Colon (tissue), 2 donors: ENCODE measurements at regions not wholly inside any gene's neighbourhood (a gene's known extent, or its start where the extent isn't known, plus 50 kb on each side); places are given as distances from the start of the nearest gene placed in this dataset.

ENCODE experiments used
- FAIRE-seq: peaks from 2 replicates; lab custom pipeline; 2012; peaks lifted over from hg19 to GRCh38; lab: Jason Lieb, UNC
- donor health status: control.
- donor health status: control.

DNA sequence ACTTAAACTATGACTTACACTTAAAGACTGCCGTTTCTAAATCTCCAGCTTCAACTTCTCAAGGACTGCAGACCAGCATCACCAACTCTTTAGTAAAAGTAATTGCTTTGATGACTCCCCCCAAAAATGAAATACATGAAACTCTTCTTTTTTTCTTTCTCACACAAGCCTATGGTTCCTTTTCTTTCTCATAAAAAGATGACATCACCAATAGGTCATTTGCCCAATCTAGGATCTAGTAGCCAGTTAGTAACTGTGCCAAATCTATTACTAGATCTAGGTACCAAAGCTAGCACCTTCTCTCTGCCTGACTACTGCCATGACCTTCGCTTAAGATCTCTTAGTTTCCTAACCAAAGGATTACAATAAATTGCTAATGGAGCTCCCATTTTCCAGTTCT, 1266.0 kb upstream of the ADGRL4 start:
- no peak for FAIRE-seq

DNA sequence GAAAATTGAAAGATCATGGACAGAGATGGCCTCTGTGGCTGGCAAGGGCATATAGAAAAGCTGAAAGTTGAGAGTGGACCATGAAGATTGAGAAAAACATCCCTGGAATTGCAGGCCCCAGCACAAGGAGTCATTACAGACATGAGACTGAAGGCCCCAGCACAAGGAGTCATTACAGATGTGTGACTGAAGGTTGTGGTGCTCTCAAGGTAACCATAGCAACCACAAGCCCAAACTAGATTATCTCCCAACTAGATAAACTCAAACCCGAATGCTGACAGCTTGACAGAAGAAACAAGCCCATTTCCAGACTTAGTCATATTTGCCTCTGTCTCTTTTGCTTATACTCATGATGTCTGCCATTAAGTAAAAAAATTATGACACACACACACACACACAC, 1252.1 kb upstream of the ADGRL4 start:
- FAIRE-seq: no peak

DNA sequence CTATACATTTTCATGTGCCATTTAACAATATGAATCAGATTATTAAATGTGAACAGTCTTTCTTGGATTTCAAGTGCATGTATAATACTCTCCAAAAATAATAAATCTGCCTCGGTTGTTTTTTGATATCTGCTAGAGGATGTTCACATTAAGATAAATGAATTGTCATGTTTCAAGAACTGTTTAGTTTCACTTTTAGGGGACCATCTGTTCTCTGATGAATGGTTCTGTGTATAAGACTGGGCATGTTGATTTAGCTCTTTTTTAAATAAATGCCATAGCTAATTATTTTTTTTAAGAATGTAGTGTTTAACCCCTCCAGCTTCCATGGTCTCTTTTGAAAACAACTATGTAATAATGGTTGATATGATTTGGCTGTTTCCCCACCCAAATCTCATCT, 1245.1 kb upstream of the ADGRL4 start:
- no peak for FAIRE-seq

DNA sequence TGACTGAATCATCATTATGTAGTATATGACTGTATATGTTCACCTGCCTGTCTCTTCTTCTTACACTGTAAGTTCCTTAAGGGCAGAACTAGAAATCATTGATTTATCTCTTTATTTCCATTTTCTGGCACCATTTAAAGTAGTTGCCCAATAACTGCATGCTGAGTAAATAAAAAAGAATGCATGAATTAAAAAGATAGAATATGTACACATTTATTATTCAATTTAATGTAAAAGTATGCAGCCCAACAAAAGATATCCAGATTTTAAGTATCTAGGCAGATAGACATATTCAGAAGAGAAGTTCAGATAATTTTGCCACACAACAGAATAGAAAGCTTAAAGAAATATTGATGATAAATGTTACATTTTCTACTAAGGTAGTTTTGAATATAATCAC, 1244.6 kb upstream of the ADGRL4 start:
- FAIRE-seq: no peak

DNA sequence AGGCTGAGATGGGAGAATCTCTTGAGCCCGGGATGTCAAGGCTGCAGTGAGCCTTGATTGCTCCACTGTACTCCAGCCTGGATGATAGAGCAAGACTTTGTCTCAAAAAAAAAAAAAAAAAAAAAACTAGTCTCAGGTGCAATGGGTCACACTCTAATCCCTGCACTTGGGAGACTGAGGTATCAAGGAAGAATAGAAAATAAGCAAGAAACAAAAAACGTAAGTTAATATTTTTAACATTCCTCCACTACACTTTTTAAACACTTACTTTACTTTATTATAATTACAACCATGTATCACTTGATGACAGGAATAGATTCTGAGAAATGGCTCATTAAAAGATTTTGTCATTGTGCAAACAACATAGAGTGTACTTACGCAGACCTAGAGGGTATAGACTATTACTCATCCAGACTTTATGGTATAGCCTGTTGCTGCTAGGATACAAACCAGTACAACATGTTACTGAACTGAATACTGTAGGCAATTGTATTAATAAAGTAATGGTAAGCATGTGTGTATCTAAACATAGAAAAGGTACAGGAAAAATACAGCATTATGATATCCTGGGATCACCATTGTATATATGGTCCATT, 1244.1 kb upstream of the ADGRL4 start:
- no peak for FAIRE-seq

DNA sequence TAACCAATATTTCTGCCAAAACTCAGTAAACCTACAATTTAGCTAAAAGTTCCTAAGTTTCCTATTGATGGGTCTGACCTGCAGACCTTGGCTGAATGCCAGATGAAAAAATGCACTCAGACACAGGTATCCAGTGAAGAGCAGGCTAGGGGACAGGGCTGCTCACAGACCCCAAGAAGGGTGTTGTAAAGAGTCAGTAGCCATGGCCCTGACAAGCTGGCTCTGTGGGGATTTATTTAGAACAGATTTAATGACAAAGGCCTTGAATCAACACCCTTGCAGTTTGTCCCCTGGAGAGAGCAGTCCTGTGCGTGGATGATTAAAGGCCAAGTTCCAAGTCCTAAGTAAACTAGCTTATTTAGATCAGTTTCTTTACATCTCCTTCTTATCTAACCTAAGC, 1243.2 kb upstream of the ADGRL4 start:
- no peak for FAIRE-seq

DNA sequence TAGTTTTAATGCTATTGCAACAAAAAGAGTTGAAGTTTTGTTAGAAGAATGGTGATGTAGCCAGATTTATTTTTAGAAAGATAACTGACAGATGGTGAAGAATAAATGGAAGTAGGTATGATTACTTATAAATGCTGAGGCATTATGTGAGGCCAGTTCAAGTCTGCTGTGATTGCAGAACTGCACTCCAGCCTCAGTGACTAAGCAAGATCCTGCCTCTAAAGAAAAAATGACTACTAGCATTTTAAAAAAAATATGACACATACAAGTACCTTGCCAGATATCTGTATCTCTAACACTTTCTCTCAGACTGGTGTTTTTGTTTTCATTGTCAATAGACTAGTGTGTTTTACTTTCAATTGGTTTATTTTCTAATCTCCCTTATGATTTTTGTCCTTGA, 1242.4 kb upstream of the ADGRL4 start:
- no peak for FAIRE-seq

DNA sequence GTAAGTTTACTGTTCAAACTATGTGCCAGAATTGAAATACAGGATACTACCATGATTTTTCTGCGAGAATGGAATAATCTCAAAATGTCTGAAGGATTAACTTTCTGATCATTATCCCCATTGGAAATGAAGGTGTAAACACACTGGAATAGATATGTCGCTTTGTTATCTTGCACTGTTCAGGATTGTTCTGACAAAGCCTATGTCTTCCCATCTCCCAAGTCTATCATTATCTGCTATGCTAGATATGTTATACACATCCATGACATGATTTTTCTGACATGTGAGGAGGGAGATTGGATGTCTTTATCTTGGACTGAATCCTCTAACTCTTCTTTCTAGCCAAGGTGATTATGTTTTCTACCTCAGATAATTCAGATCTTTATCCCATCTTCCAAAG, 1239.3 kb upstream of the ADGRL4 start:
- no peak for FAIRE-seq

DNA sequence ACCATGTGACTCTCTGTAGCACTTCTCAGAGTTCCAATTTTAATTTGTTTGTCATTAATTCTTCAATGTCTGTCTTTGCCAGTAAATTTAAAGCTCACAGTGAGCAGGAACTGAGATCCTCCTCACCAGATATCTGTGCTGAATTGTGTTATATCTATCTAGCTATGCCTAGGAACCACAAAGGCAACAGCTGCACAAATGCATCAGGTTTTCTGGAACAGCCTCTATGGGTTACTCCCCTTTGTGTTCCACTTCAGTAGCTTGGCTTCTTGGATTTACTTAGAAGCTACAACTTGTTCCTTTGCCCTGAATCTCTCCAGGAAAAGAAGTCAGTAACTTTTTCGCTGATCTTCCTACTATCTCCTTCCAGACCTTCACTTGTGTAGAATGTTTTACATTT, 1237.8 kb upstream of the ADGRL4 start:
- FAIRE-seq: no peak

DNA sequence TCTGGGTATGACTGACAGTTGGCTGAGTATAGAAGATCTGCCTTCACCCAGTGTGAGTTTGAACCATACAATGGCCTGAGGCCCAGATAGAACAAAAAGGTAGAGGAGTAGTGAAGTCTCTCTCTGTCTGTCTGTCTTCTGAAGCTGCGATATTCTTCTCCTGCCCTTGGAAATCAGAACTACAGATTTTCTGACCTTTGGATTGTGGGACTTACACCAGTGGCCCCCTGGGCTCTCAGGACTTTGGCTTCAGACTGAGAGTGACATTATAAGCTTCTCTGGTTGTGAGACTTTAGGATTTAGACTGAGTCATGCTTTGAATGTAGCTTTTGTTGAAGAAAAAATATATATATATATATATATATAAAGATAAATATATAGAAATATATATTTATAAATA, 1235.0 kb upstream of the ADGRL4 start:
- FAIRE-seq: no peak

DNA sequence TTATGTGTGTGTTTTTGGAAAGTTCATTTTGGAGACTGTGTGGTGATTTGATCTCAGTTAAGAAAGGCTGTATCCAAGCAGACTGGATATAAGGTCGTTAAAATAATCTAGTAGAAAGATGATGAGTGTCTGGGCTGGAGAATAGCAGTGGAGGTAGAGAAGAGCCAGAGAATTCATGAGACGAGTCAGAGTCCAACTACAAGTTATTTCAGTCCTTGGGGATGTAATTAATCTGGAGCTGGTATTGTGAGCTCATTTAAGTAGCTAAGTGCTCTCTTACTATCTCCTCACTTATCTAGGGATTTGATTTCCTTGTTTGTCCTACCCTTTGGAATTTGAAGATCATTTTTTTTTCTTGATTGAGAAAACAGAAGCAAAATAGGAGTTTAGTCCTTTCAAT, 1219.0 kb upstream of the ADGRL4 start:
- no peak for FAIRE-seq

DNA sequence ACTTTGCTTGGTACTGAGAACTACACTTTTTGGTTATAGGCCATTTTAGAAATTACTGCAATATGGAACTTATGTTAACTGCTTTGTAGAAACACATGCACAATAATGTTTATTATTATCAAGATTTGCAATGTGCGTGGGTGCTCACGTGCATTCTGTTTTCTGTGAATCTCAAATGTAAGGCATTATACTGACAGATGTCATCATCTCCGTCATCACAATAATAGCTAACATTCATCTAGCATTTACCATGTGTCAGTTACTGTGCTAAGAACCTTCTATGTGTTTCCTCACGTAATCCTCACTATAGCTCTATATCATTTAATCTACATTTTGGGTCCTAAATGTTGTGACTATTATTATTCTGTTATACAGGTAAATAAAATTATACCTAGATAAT, 1214.8 kb upstream of the ADGRL4 start:
- FAIRE-seq: no peak

DNA sequence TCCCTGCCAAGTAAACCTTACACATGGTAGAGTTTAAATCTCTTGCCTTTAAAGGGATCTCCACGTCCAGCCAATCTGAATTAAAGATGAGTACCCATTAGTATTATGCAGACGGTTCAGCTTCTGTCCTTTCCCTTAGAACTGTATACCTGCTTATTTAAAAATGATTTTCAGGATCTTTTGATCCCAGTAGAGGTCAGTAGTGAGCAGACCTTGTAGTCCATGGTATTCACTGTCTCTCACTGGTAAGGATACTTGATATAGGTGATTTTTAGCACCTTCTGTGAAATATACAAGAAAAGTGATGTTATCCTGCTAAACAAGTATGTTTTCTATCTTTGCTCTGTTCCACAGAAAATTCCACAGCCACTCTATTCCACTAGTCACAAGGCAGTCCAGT, 1211.6 kb upstream of the ADGRL4 start:
- FAIRE-seq: no peak

DNA sequence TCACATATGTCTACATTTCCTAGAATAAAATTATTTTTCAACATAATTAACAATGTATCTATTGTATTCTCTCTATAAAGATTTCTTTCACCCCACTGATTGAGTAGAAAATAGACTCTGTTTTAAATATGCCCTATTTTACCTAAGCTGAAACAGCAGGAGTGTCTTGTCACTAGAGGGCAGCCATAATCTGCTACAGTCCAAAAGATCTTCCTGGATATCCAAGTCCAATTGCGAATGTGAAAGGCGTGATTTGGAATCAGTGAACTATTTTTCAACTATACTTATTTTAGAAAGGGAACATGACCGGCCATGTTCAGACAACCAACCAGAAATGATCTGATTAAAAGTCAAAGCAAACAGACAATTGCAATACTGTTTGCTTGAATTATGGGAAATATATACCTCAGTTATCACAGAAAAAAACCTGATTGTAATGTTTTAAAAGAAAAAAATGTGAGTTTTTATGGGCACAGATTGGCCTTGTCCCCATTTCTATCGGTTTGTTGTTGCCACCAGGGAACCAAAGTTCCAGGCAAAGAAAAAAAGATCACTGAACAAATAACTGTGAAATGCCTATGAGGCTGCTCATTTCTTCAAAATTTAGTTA, 1211.0 kb upstream of the ADGRL4 start:
- no peak for FAIRE-seq

DNA sequence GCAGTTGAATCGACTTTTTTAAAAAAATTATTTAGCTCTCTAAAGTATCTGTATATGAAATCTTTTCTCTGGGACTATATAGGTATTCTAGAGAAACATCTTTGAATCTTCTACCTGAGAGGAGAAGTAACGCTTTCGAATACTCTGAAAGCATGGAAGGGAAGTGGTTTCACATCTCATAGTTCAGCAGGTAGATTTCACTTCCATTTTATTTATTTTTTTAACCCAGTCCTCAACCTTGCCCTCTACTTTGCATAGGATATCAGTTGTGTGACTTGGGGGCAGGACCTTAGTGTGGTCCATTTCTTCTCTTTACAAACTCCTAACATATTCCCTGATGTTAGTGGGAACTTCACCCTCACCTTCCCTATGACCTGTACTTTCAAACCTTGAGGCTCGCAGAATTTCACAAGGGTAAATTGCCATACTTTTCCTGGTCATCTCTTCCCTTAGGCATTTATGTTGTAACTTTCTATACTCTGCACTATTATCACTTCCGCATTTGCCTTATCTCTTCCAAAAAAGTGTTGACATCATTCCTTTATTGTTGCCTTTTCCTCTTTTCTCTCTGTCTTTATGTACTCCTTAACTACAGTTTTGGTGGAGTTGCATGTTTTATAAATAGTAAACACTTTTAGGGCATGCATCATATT, 1208.5 kb upstream of the ADGRL4 start:
- FAIRE-seq: no peak

DNA sequence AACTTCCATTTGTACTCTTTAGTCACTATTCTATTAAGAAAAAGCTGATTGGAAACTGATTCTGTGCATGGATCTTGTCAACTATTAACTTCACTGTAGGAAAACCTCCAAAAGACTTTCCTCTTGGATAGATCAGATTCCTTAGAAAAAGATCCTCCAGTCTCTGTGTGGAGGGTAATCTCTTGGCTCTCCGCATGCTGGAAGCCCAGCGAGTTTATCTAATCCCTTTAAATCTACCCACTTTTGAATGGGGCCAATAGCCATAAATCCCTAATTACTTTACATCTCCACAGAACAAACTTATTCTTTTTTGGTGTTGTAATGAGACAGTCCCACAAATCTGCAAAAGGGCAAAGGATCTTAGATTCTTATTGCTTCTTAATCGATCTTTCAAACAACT, 1206.4 kb upstream of the ADGRL4 start:
- FAIRE-seq: no peak

DNA sequence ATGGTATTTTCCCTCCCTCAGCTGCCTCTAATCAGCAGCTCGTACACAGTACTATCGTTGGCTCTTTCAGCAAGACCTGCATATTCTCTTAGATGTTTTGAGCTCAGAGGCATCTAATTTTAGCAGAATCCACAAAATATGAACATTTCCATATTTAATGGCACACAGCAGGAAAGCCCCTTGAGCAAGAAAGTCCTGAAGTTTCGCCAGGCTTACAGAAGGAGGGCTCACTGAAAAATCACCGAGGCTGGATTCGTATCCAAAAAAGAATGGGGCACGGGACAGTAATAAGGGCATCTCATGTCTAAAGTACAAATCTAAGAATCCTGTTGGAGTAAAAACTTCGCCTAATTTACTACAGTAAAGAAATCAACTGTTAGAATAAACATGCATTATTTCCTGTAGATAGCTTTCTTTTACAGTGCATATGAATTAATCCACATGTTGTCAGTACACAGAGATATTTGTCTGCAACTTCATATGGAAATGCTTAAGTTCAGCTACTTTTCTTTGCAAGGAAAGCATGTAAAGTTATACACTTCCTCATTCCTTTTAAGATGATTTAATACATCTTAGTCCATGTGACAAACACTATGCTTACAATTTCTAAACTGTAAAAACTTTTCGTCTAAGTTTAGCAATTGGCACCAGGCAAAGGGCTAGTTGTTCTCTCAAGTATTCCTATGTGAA, 1205.3 kb upstream of the ADGRL4 start:
- no peak for FAIRE-seq

DNA sequence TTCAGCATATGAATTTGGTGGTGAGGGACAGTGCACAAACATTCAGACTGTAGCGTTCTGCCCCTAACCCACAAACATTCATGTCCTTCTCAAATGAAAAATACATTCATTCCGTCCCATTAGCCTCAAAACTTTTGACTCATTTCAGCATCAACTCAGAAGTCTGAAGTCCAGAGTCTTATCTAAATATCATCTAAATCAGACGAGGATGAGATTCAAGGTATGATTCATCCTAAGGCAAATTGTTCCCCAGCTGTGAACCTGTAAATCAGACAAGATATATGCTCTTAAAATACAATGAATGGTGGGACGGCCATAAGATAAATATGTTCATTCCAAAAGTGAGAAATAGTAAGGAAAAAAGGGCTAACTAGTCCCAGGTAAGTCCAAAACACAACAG, 1195.6 kb upstream of the ADGRL4 start:
- no peak for FAIRE-seq

DNA sequence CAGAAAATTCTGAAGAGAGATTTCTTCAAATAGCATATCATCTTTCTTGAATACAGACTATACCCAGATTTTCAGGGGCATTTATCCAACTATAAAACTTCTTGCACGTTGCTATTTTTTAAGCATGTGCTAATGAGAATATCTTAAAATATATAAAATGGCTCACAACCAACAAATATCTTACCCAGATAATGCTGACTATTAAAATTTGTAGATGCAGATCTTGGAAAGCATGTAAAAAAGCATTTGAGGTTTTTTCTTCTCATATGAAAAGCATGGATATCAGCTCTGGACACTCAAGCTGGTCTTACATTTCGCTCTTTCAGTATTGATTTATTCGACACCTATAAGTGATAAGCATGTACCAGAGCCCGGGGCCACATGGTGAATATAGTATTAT, 1187.7 kb upstream of the ADGRL4 start:
- FAIRE-seq: no peak

DNA sequence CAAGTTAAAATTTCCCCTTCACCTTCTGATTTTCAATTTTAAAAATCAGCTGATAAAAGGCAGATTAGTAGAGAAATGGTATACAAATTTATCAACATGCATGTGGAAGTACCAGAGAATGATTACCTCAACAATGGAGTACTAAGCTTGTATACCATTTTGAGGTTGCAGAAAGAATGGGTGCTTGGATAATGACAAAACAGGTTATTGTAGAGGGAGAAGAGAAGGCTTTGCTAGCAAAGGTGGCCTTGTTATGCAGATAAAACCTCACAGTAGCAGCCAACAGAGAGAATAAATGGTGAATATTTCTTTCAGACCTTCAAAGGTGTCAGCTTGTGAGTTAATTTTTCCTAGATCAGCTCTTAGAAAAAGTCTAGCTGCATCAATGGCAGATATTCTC, 1174.9 kb upstream of the ADGRL4 start:
- no peak for FAIRE-seq

DNA sequence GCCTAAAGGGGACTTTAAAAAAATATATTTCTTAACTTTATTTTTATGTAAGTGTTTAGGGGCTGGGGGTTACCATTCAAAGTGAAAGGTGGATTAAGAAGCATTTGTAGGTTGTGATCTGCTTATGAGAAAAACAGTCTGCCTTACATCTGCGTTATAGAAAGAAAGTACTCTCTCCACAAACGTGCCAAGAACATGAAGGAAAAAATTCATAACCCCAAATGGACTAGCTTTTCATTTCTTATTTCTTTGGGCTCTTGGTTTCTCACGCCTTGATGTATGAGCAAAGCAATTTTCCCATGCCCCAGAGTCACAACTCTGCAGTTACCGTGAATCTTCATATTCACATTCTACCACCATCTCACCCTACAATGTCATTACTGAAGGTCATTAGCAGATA, 1165.1 kb upstream of the ADGRL4 start:
- no peak for FAIRE-seq

DNA sequence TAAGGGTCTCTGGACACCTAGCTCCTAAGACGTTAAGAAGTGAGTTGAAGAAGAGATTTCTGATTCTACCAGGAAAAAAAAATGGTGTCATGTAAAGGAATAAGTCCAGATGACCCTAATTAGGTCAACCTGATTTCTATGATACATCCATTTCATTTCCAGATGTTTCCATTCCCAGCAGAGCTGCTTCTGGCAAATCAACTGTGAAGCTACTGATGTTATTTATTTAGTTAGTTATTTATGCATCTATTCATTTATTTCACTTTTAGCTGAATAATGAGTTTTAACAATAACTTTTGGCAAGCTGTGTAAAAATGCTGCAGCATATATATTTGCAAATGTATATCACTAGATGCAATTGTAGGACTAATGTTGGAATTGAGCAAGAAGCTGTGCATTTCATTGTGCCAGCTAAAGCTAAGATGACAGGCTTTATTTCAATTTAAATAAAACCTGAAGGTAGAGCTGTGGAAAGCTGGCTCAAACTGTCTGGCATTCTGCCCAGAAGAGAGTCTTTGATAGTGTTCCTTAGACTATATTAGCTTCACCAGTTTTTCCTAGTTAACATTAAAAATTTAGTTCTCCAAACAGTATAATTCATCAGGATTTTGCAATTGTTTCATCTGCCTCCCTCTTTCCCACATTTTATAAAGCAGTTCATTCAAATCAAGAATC, 1164.4 kb upstream of the ADGRL4 start:
- no peak for FAIRE-seq

DNA sequence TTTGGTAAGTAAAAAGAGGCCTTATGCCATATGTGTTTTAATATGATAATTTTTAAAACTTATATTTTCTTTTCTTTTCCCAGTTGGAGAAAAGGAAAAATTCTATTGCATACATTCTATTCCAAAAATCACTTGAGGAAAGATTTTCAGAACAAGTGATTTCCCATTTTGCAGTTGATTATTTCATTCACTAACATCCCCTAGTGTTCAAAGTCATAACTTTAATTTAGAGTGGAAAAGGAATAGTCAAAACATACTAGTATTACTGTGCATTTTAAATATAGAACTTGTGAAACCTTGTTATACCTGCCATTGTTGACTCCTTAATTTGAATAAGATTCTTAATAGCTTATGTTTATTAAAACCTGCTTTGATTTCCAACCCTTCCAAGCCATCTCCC, 1157.6 kb upstream of the ADGRL4 start:
- no peak for FAIRE-seq
